ENCODE measurements at regions not wholly inside any gene's neighbourhood (a gene's known extent, or its start where the extent isn't known, plus 50 kb on each side); places are given as distances from the start of the nearest gene placed in this dataset.

- no peak for TF ChIP-seq POLR2A (IDR thresholded peaks at IDR 0.05)
- no peak for TF ChIP-seq POLR2AphosphoS5 (IDR thresholded peaks at IDR 0.05)
Measured at GRCh38 chr13:34294483-34295129, 476.7 kb downstream of the RFC3 start.

Measured in spleen (tissue), 3 donors.